Upper lobe of right lung (tissue), 1 donor: ENCODE measurements at regions not wholly inside any gene's neighbourhood (a gene's known extent, or its start where the extent isn't known, plus 50 kb on each side); places are given as distances from the start of the nearest gene placed in this dataset.

Experiments
- ATAC-seq: fragments of 200-7000 bp; cut with Tn5 transposase; one replicate; pipeline ENCODE4 v1.9.1; 2020; ENCODE audit warnings: mild to moderate bottlenecking, moderate library complexity
- DNase-seq: peaks from one replicate; pipeline ENCODE4 v3.0.0-alpha.2; 2020
- H3K27ac ChIP-seq: fragments of 200-600 bp; one replicate; pipeline ENCODE4 v1.8.0; 2022
- H3K27me3 ChIP-seq: fragments of 200-600 bp; one replicate; pipeline ENCODE4 v1.8.0; 2022; ENCODE audit warnings: mild to moderate bottlenecking
- H3K36me3 ChIP-seq: fragments of 200-600 bp; one replicate; pipeline ENCODE4 v1.8.0; 2022
- H3K4me1 ChIP-seq: fragments of 200-600 bp; one replicate; pipeline ENCODE4 v1.8.0; 2022
- H3K4me3 ChIP-seq: fragments of 200-600 bp; one replicate; pipeline ENCODE4 v1.8.0; 2022; ENCODE audit warnings: mild to moderate bottlenecking
- H3K9me3 ChIP-seq: fragments of 200-600 bp; one replicate; pipeline ENCODE4 v1.8.0; 2022
- intact Hi-C: fragments of 100-400 bp; cut with DNase I; formaldehyde crosslinking; loops from one replicate; pipeline ENCODE4 v1.11.0; 2022
- TF ChIP-seq, protein P1 (sequence below): fragments of 200-600 bp; IDR thresholded peaks from one replicate; pipeline ENCODE4 v1.8.0; 2022; ENCODE audit warnings: antibody characterized with exemption
- donor health status: DM: no; HTN: yes; CAD: no; lungs with severe emphysema.

DNA sequence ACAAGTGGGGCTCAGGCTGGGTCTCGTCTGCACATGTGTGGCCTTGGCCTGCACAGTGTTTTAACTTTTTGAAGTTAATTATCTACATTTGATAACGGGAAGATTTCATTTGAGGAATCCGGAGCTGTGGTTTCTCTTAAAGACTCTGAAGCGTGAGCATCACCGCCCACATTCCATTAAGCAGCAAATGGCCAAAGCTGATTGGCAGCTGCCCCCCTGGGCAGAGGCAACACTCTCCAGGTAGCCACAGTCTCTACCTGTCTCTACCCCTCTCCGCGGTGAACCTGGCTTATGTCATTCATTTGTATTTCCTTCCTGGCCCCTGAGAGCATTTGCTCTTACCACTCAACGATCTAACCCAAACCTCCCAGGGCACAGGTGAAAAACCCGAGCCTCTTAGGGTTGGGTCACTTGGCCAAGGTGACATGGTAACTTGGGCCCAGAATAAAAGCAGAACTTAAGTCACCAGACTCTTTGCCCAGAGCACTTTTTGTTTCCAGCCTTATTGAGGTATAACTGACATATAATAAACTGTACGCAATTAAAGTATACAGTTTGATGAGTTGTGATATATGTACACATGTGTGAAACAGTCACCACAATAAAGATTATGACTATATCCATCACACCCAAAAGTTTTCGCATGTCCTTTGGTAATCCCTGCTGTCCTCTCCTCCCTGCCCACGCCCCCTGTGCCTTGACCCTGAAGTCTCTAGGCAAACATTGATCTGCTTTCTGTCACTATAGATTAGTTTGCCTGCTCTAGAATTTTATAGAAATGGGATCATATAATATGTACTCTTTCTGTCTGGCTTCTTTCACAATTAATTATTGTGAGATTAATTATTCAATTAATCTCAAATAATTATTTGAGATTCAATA lies 245.7 kb upstream of the HES1 start:
- peaks cover 4% of the 10 kb centered on the region for H3K4me1 ChIP-seq
- ATAC-seq (no peak), DNase-seq (no peak)
- no peaks in the 10 kb centered on the region for H3K27me3 ChIP-seq
- intact Hi-C loops, result no loop called here
- no peak overlapping the region for H3K4me3 ChIP-seq
- no peak overlapping the region for H3K27ac ChIP-seq
- no peaks in the 10 kb centered on the region for H3K36me3 ChIP-seq
- H3K9me3 ChIP-seq, result no peaks in the 10 kb centered on the region
- TF ChIP-seq, protein P1, sequence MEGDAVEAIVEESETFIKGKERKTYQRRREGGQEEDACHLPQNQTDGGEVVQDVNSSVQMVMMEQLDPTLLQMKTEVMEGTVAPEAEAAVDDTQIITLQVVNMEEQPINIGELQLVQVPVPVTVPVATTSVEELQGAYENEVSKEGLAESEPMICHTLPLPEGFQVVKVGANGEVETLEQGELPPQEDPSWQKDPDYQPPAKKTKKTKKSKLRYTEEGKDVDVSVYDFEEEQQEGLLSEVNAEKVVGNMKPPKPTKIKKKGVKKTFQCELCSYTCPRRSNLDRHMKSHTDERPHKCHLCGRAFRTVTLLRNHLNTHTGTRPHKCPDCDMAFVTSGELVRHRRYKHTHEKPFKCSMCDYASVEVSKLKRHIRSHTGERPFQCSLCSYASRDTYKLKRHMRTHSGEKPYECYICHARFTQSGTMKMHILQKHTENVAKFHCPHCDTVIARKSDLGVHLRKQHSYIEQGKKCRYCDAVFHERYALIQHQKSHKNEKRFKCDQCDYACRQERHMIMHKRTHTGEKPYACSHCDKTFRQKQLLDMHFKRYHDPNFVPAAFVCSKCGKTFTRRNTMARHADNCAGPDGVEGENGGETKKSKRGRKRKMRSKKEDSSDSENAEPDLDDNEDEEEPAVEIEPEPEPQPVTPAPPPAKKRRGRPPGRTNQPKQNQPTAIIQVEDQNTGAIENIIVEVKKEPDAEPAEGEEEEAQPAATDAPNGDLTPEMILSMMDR, result no peak

DNA sequence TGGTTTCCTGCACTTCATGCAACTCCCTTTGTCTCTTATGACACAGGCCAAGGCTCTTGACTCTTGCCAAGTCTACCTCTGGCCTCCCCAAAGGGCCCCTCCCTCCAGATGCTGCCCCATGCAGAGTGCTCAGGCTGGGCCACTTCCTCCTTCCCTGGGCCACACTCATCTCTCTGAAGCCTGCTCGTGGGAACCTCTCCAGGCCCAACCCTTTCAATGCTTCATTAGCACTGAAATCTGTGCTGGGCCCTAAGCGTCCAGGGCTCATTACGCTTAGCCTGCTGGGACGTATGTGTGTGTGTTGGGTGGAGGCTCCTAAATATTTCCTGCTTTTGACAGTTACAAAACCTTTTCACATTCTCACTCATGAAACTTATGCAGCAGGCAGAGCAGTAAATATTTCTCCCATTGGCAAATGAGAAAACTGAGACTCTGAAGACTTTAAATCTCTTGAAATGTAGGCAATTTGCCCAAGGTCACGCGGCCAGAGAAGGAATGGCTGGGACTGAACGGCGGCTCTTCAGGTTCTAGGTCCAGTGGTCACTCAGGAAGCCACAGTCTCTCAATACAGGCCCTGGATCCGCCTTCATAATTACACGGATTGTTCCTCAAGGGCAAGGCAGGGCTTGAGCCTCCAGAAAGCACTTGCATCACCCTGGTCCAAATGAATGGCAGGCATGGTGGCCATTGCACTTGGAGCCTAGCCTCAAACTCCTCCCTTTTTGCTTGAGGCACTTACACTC lies 241.7 kb upstream of the HES1 start:
- H3K36me3 ChIP-seq, result no peaks in the 10 kb centered on the region
- DNase-seq (peak; percentile 74), ATAC-seq (peak; percentile 93)
- H3K4me3 ChIP-seq, result no peak overlapping the region
- H3K27ac ChIP-seq, result peak overlapping the region; percentile 25
- peaks cover 4% of the 10 kb centered on the region for H3K4me1 ChIP-seq
- TF ChIP-seq, protein P1, result no peak
- intact Hi-C loops, result no loop called here
- no peaks in the 10 kb centered on the region for H3K9me3 ChIP-seq
- no peaks in the 10 kb centered on the region for H3K27me3 ChIP-seq

DNA sequence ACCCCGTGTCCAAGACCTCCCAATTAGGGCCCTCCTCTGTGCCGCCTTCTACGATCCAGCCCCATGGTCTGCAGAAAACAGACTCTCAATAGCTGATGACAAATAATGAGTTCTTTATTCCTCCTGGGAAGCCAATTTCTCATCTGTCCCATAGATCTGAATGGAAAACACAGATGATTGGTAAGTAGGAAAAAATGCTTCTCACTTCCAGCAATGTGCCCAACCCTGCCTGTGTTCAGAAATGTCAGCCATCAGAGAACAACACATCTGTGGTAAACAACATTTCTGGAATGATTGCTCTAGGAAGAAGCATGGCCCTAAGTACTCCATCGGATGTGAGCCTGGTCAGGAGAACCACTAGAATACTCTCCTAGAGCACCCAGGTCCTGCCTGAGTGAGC lies 240.5 kb upstream of the HES1 start:
- Histone ChIP-seq H3K4me3 (no peak overlapping the region), H3K9me3 (no peaks in the 10 kb centered on the region), H3K36me3 (no peaks in the 10 kb centered on the region), H3K27me3 (no peaks in the 10 kb centered on the region), H3K4me1 (peaks cover 4% of the 10 kb centered on the region), H3K27ac (no peak overlapping the region)
- TF ChIP-seq, protein P1, result no peak
- DNase-seq (no peak), ATAC-seq (no peak)
- intact Hi-C loops, result no loop called here

DNA sequence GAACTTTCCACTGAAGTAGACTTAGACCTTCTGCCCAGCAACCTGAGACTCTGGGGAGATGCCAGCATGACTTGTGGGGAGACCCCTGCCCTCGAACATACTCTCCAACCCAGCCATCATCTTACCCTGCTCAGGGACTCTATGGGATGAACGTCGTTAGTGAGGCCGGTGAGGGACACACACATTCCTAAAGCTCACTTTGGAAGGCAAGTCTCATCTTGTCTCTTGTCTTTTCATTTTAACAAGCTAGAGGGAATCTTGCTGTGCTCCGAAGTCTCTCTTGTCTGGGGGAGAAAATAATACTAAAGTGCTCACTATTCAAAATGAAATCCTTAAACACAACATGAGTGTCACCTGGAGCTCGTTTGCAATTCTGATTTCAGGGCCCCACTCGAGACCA lies 239.5 kb upstream of the HES1 start:
- intact Hi-C loops, result no loop called here
- no peak overlapping the region for H3K27ac ChIP-seq
- TF ChIP-seq, protein P1, result no peak
- no peak for DNase-seq
- peaks cover 4% of the 10 kb centered on the region for H3K4me1 ChIP-seq
- H3K36me3 ChIP-seq, result no peaks in the 10 kb centered on the region
- no peak for ATAC-seq
- H3K27me3 ChIP-seq, result no peaks in the 10 kb centered on the region
- no peak overlapping the region for H3K4me3 ChIP-seq
- H3K9me3 ChIP-seq, result no peaks in the 10 kb centered on the region

DNA sequence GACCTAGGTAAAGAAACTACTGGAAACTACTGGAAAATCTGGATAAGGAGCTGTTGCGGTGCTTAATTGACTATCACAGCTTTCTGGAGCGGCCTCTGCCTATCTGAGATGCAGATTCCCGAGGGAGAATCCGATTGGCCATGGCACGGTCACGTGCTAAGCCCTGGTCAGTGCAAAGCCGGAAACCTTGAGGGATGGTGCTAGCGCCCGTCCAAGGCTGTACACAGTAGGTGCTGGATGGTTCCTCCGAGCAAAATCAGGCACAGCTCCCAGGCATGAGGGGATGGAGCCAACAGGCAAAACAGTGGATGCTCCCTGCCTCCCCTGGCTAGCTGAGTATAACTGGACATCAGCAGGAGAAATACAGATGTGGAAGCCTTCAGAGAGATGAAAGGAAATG lies 238.7 kb upstream of the HES1 start:
- no peak overlapping the region for H3K4me3 ChIP-seq
- DNase-seq (no peak), ATAC-seq (no peak)
- no peaks in the 10 kb centered on the region for H3K27me3 ChIP-seq
- TF ChIP-seq, protein P1, result no peak
- peaks cover 4% of the 10 kb centered on the region for H3K4me1 ChIP-seq
- H3K27ac ChIP-seq, result no peak overlapping the region
- no peaks in the 10 kb centered on the region for H3K9me3 ChIP-seq
- intact Hi-C loops, result no loop called here
- H3K36me3 ChIP-seq, result no peaks in the 10 kb centered on the region
